ENCODE measurements at regions not wholly inside any gene's neighbourhood (a gene's known extent, or its start where the extent isn't known, plus 50 kb on each side); places are given as distances from the start of the nearest gene placed in this dataset.

GRCh38 chr2:176540995-176541394, 271.8 kb downstream of the MTX2 start:
- no peak overlapping the region for H3K27ac ChIP-seq (ENCODE audit: low read depth in 2 of 2, low read length in 2 of 2)
- no peak overlapping the region for H3K9ac ChIP-seq (ENCODE audit: low read length in 3 of 3)
- intact Hi-C loops (cut with DNase I): no loop called here
- no peaks in the 10 kb centered on the region for H3K27me3 ChIP-seq (ENCODE audit: control insufficient read depth, insufficient read depth, low read length)
- FAIRE-seq: no peak
- H3K9me3 ChIP-seq (ENCODE audit: control insufficient read depth in 2 of 3, insufficient read depth in 1 of 3, low read length in 3 of 3): no peaks in the 10 kb centered on the region
- H3K4me1 ChIP-seq (ENCODE audit: control insufficient read depth in 2 of 3, insufficient read depth in 2 of 3, low read depth in 1 of 3, low read length in 3 of 3): no peaks in the 10 kb centered on the region
- no peak overlapping the region for H3K4me3 ChIP-seq (ENCODE audit: low read length in 3 of 3)
- DNase-seq: no peak
- TF ChIP-seq CTCF (IDR thresholded peaks at IDR 0.05; ENCODE audit: borderline replicate concordance, extremely low read depth, insufficient read depth): no peak
- H3K36me3 ChIP-seq (ENCODE audit: control insufficient read depth in 2 of 3, insufficient read depth in 3 of 3, low read length in 3 of 3): no peaks in the 10 kb centered on the region

- Histone ChIP-seq H3K9me3 (ENCODE audit: control insufficient read depth in 2 of 3, insufficient read depth in 1 of 3, low read length in 3 of 3) (no peaks in the 10 kb centered on the region), H3K9ac (ENCODE audit: low read length in 3 of 3) (no peak overlapping the region), H3K27me3 (ENCODE audit: control insufficient read depth, insufficient read depth, low read length) (no peaks in the 10 kb centered on the region), H3K27ac (ENCODE audit: low read depth in 2 of 2, low read length in 2 of 2) (no peak overlapping the region), H3K4me3 (ENCODE audit: low read length in 3 of 3) (no peak overlapping the region), H3K36me3 (ENCODE audit: control insufficient read depth in 2 of 3, insufficient read depth in 3 of 3, low read length in 3 of 3) (no peaks in the 10 kb centered on the region), H3K4me1 (ENCODE audit: control insufficient read depth in 2 of 3, insufficient read depth in 2 of 3, low read depth in 1 of 3, low read length in 3 of 3) (no peaks in the 10 kb centered on the region)
- intact Hi-C loops (cut with DNase I): no loop called here
- TF ChIP-seq CTCF (IDR thresholded peaks at IDR 0.05; ENCODE audit: borderline replicate concordance, extremely low read depth, insufficient read depth): no peak
- DNase-seq: no peak
- no peak for FAIRE-seq
Measured at GRCh38 chr2:176542476-176542875, 273.2 kb downstream of the MTX2 start.

- Histone ChIP-seq H3K9ac (ENCODE audit: low read length in 3 of 3) (no peak overlapping the region), H3K27ac (ENCODE audit: low read depth in 2 of 2, low read length in 2 of 2) (no peak overlapping the region), H3K4me3 (ENCODE audit: low read length in 3 of 3) (no peak overlapping the region), H3K27me3 (ENCODE audit: control insufficient read depth, insufficient read depth, low read length) (no peaks in the 10 kb centered on the region), H3K4me1 (ENCODE audit: control insufficient read depth in 2 of 3, insufficient read depth in 2 of 3, low read depth in 1 of 3, low read length in 3 of 3) (no peaks in the 10 kb centered on the region), H3K36me3 (ENCODE audit: control insufficient read depth in 2 of 3, insufficient read depth in 3 of 3, low read length in 3 of 3) (no peaks in the 10 kb centered on the region), H3K9me3 (ENCODE audit: control insufficient read depth in 2 of 3, insufficient read depth in 1 of 3, low read length in 3 of 3) (no peaks in the 10 kb centered on the region)
- DNase-seq: no peak
- FAIRE-seq: no peak
- intact Hi-C loops (cut with DNase I): no loop called here
- TF ChIP-seq CTCF (IDR thresholded peaks at IDR 0.05; ENCODE audit: borderline replicate concordance, extremely low read depth, insufficient read depth): no peak
Measured at GRCh38 chr2:176544557-176544956, 275.3 kb downstream of the MTX2 start.
